ENCODE measurements at regions not wholly inside any gene's neighbourhood (a gene's known extent, or its start where the extent isn't known, plus 50 kb on each side); places are given as distances from the start of the nearest gene placed in this dataset.

GRCh38 chr5:112555197-112555596 is 136.1 kb upstream of the EPB41L4A start:
- TF ChIP-seq CTCF (IDR thresholded peaks at IDR 0.05) (no peak), POLR2AphosphoS5 (IDR thresholded peaks at IDR 0.05) (no peak)

Data from suprapubic skin (tissue), 3 donors.